Mammary epithelial cell (primary cell): ENCODE measurements at regions not wholly inside any gene's neighbourhood (a gene's known extent, or its start where the extent isn't known, plus 50 kb on each side); places are given as distances from the start of the nearest gene placed in this dataset.
"Not testable (repeated sequence)": the region's sequence is repeated elsewhere in the genome, so short reads cannot be mapped to it uniquely, and the experiment has no call there.

Source experiments
- EZH2 ChIP-seq: IDR thresholded peaks from 2 replicates; pipeline ENCODE4 v1.6.1; 2012; ENCODE audit warnings: low read length, inconsistent platforms, borderline replicate concordance
- TF ChIP-seq, protein P1 (sequence below), 2 donors: IDR thresholded peaks in 1 of 2; conservative IDR thresholded peaks in 1 of 2; 2 replicates each; pipeline ENCODE4 v1.5.1; 2011 to 2012; ENCODE audit warnings: inconsistent platforms in 2 of 2, low read length in 2 of 2, mild to moderate bottlenecking in 2 of 2, control low read depth in 1 of 2, low read depth in 1 of 2; ENCODE audit not compliant: insufficient read depth in 1 of 2; ENCODE audit errors: extremely low read depth in 1 of 2

DNA sequence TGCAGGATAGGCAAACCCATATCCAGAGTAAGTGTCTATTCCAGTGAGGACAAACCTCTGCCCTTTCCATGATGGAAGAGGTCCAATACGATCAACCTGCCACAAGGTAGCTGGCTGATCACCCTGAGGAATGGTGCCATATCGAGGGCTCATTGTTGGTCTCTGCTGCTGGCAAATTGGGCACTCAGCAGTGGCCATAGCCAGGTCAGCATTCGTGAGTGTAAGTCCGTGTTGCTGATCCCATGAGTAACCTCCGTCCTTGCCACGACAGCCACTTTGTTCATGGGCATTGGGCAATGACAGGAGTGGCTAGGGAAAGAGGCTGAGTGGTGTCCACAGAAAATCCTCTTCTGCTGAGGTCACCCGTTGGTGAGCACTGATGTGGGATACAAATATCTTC, 156.9 kb downstream of the CYP26A1 start:
- TF ChIP-seq, protein P1, sequence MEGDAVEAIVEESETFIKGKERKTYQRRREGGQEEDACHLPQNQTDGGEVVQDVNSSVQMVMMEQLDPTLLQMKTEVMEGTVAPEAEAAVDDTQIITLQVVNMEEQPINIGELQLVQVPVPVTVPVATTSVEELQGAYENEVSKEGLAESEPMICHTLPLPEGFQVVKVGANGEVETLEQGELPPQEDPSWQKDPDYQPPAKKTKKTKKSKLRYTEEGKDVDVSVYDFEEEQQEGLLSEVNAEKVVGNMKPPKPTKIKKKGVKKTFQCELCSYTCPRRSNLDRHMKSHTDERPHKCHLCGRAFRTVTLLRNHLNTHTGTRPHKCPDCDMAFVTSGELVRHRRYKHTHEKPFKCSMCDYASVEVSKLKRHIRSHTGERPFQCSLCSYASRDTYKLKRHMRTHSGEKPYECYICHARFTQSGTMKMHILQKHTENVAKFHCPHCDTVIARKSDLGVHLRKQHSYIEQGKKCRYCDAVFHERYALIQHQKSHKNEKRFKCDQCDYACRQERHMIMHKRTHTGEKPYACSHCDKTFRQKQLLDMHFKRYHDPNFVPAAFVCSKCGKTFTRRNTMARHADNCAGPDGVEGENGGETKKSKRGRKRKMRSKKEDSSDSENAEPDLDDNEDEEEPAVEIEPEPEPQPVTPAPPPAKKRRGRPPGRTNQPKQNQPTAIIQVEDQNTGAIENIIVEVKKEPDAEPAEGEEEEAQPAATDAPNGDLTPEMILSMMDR (conservative IDR thresholded peaks at IDR 0.05 in 1 of 2, IDR thresholded peaks at IDR 0.05 in 1 of 2; ENCODE audit: extremely low read depth in 1 of 2, insufficient read depth in 1 of 2, low read depth in 1 of 2, low read length in 2 of 2), result not testable (repeated sequence)
- not testable (repeated sequence) for TF ChIP-seq EZH2
